HepG2 (cell line): ENCODE measurements at regions not wholly inside any gene's neighbourhood (a gene's known extent, or its start where the extent isn't known, plus 50 kb on each side); places are given as distances from the start of the nearest gene placed in this dataset.

ENCODE experiments used
- ATAC-seq: fragments of 200-7000 bp; cut with Tn5 transposase; 3 replicates; pipeline ENCODE4 v1.9.1; 2020; ENCODE audit warnings: mild to moderate bottlenecking, moderate library complexity
- BruUV-seq: library from RNA; stranded (reverse); fragments of 400-500 nt; replicated peaks from 2 replicates; lab custom pipeline; 2021; lab: Mats Ljungman, UMichigan
- CTCF ChIA-PET: fragments of 300-600 bp; formaldehyde crosslinking; extraction: SDS; loops from one replicate; lab custom pipeline; 2021; ENCODE audit warnings: low total read pairs, inconsistent platforms, low intra/inter-chr PET ratio; lab: Yijun Ruan, JAX
- POLR2A ChIA-PET: fragments of 350-600 bp; sonication (Branson Sonifier 250); formaldehyde crosslinking; loops from one replicate; lab custom pipeline; 2020; ENCODE audit warnings: antibody characterized with exemption, inconsistent platforms; lab: Yijun Ruan, JAX
- DNase-seq: peaks from one replicate; pipeline ENCODE4 v3.0.0-alpha.2; 2015; ENCODE audit warnings: low spot score
- FAIRE-seq: peaks from 3 replicates; lab custom pipeline; 2011; peaks lifted over from hg19 to GRCh38; lab: Jason Lieb, UNC
- H2AFZ ChIP-seq: one replicate; pipeline ENCODE4 v1.6.1; 2011; ENCODE audit warnings: low read length, inconsistent platforms
- H3K27ac ChIP-seq: fragments of 300-600 bp; 3 replicates; pipeline ENCODE4 v1.8.0; 2011; ENCODE audit warnings: mixed run types, mild to moderate bottlenecking, mixed read lengths, low read length, inconsistent platforms; ENCODE audit not compliant: insufficient read depth; ENCODE audit errors: extremely low read length
- H3K27me3 ChIP-seq, 2 experiments: fragments of 200-600 bp in 1 of 2; 2 replicates in 1 of 2; 3 replicates in 1 of 2; pipeline versions ENCODE4 v1.6.0 to v1.8.0; 2011; ENCODE audit warnings: low read length in 2 of 2, mild to moderate bottlenecking in 2 of 2, moderate library complexity in 2 of 2, inconsistent platforms in 1 of 2; ENCODE audit not compliant: insufficient read depth in 2 of 2, control insufficient read depth in 1 of 2
- H3K36me3 ChIP-seq, 2 experiments: fragments of 200-600 bp in 1 of 2; replicated peaks in 1 of 2; 2 replicates in 1 of 2; 3 replicates in 1 of 2; pipeline versions ENCODE4 v1.5.1 to v1.8.0; 2011; ENCODE audit warnings: low read length in 2 of 2, inconsistent platforms in 1 of 2; ENCODE audit not compliant: insufficient read depth in 2 of 2, control insufficient read depth in 1 of 2
- H3K4me1 ChIP-seq: 2 replicates; pipeline ENCODE4 v1.5.1; 2012; ENCODE audit warnings: low read length, inconsistent platforms; ENCODE audit not compliant: insufficient read depth
- H3K4me2 ChIP-seq: 2 replicates; pipeline ENCODE4 v1.6.0; 2011; ENCODE audit warnings: low read depth, low read length, inconsistent platforms
- H3K4me3 ChIP-seq, 3 experiments: fragments of 200-600 bp in 1 of 3; sonication (generic), shearing (Covaris generic) in 1 of 3; replicated peaks in 1 of 3; 2 replicates each; pipeline ENCODE4 v1.5.1; 2011 to 2016; ENCODE audit warnings: low read length in 3 of 3, inconsistent platforms in 2 of 3, low read depth in 2 of 3, mild to moderate bottlenecking in 2 of 3, control low read depth in 1 of 3, mixed read lengths in 1 of 3; ENCODE audit not compliant: insufficient read depth in 1 of 3
- H3K79me2 ChIP-seq: one replicate; pipeline ENCODE4 v1.6.1; 2011; ENCODE audit warnings: low read length, inconsistent platforms; ENCODE audit not compliant: insufficient read depth
- H3K9ac ChIP-seq: 2 replicates; pipeline ENCODE4 v1.6.0; 2011; ENCODE audit warnings: mild to moderate bottlenecking, low read depth, low read length, inconsistent platforms; ENCODE audit not compliant: insufficient read depth
- H3K9me3 ChIP-seq: 2 replicates; pipeline ENCODE4 v1.5.1; 2012; ENCODE audit warnings: mild to moderate bottlenecking, low read length
- H4K20me1 ChIP-seq: 2 replicates; pipeline ENCODE4 v1.6.0; 2011; ENCODE audit warnings: inconsistent platforms, mild to moderate bottlenecking, low read length, moderate library complexity; ENCODE audit not compliant: insufficient read depth
- CBFB ChIP-seq: sonication (generic); formaldehyde crosslinking; IDR thresholded peaks from 2 replicates; pipeline ENCODE4 v1.4.0; 2020; ENCODE audit warnings: missing genetic modification reagents
- RERE ChIP-seq: IDR thresholded peaks from 2 replicates; pipeline ENCODE4 v1.6.1; 2016; ENCODE audit warnings: low read depth, missing genetic modification reagents, missing compliant biosample characterization
- SNRNP70 ChIP-seq: fragments of 200-400 bp; formaldehyde crosslinking; IDR thresholded peaks from 2 replicates; pipeline ENCODE4 v1.6.1; 2017; ENCODE audit warnings: mild to moderate bottlenecking, low read depth, low read length, moderate library complexity
- ZNF318 ChIP-seq: sonication (generic); formaldehyde crosslinking; IDR thresholded peaks from 2 replicates; pipeline ENCODE4 v1.4.0; 2020; ENCODE audit warnings: mild to moderate bottlenecking, missing genetic modification reagents
- ZNF430 ChIP-seq: sonication (generic); formaldehyde crosslinking; IDR thresholded peaks from 2 replicates; pipeline ENCODE4 v1.9.0; 2021; ENCODE audit warnings: mild to moderate bottlenecking, missing genetic modification reagents
- ZNF607 ChIP-seq: sonication (generic); formaldehyde crosslinking; IDR thresholded peaks from 2 replicates; pipeline ENCODE4 v1.5.1; 2020; ENCODE audit warnings: missing genetic modification reagents, mild to moderate bottlenecking, borderline replicate concordance
- ZNF614 ChIP-seq: IDR thresholded peaks from 2 replicates; pipeline ENCODE4 v1.6.1; 2018; ENCODE audit warnings: missing biosample characterization, missing genetic modification reagents, inconsistent platforms, borderline replicate concordance
- WGBS: methylation state at CpG from one replicate; pipeline ENCODE4 v1.1.6; 2017; ENCODE audit warnings: low lambda C conversion rate; 5-methylcytosine and 5-hydroxymethylcytosine counted together
- in situ Hi-C: cut with HindIII; loops from 2 replicates; pipeline ENCODE4 v1.10.0; 2017; ENCODE audit warnings: low pct_unique_long_range_greater_than_20kb; ENCODE audit not compliant: extremely low pct_ligation_motif_present
- intact Hi-C: fragments of 100-400 bp; cut with micrococcal nuclease; formaldehyde crosslinking; loops from one replicate; pipeline ENCODE4 v1.10.0; 2022; ENCODE audit not compliant: unreplicated experiment

- ChIA-PET POLR2A (no interaction called here), CTCF (no interaction called here)
- Histone ChIP-seq H3K9ac (no peak overlapping the region), H3K4me1 (peaks cover 10% of the 10 kb centered on the region), H3K4me3 (no peak overlapping the region), H3K79me2 (no peaks in the 10 kb centered on the region), H3K4me2 (no peak overlapping the region), H4K20me1 (no peaks in the 10 kb centered on the region), H3K9me3 (no peaks in the 10 kb centered on the region), H3K27me3 (no peaks in the 10 kb centered on the region), H3K27ac (no peak overlapping the region), H2AFZ (no peak overlapping the region), H3K36me3 (no peaks in the 10 kb centered on the region)
- ATAC-seq (no peak), FAIRE-seq (no peak), DNase-seq (no peak)
- in situ Hi-C loops = no loop called here
- 27% methylated on average over 2 of the region's 2 CpGs for WGBS
- TF ChIP-seq RERE (no peak), SNRNP70 (no peak), ZNF430 (no peak), ZNF607 (CRISPR knock-in tag) (no peak), ZNF318 (CRISPR knock-in tag) (no peak), CBFB (CRISPR knock-in tag) (no peak), ZNF614 (CRISPR knock-in tag) (no peak)
- no TSS peak for BruUV-seq
- intact Hi-C loops = no loop called here
These were observed 397.0 kb downstream of the KLF12 start for GRCh38 chr13:73737214-73737613.
